GM19240 (cell line): ENCODE measurements at regions not wholly inside any gene's neighbourhood (a gene's known extent, or its start where the extent isn't known, plus 50 kb on each side); places are given as distances from the start of the nearest gene placed in this dataset.

Source experiments
- DNase-seq: peaks from one replicate; pipeline ENCODE4 v3.0.0; 2011; ENCODE audit warnings: low spot score; ENCODE audit not compliant: insufficient read length

- no peak for DNase-seq
Observed at GRCh38 chr4:117428536-117428935, 343.2 kb upstream of the TRAM1L1 start.

- no peak for DNase-seq
Observed at GRCh38 chr4:117429061-117429460, 343.7 kb upstream of the TRAM1L1 start.

- no peak for DNase-seq
Observed at GRCh38 chr4:117429506-117429905, 344.1 kb upstream of the TRAM1L1 start.

- no peak for DNase-seq
Observed at GRCh38 chr4:117434424-117434823, 349.0 kb upstream of the TRAM1L1 start.

- DNase-seq: no peak
Observed at GRCh38 chr4:117447925-117448324, 362.5 kb upstream of the TRAM1L1 start.

- no peak for DNase-seq
Observed at GRCh38 chr4:117455088-117455487, 369.7 kb upstream of the TRAM1L1 start.

- DNase-seq: no peak
Observed at GRCh38 chr4:117466388-117466787, 381.0 kb upstream of the TRAM1L1 start.

GRCh38 chr4:117467404-117467803, 382.0 kb upstream of the TRAM1L1 start:
- no peak for DNase-seq

GRCh38 chr4:117474987-117475386, 389.6 kb upstream of the TRAM1L1 start:
- no peak for DNase-seq

- no peak for DNase-seq
Observed at GRCh38 chr4:117477925-117478324, 392.5 kb upstream of the TRAM1L1 start.

GRCh38 chr4:117478702-117479101, 393.3 kb upstream of the TRAM1L1 start:
- DNase-seq: no peak

- no peak for DNase-seq
Observed at GRCh38 chr4:117479673-117480072, 394.3 kb upstream of the TRAM1L1 start.

- no peak for DNase-seq
Observed at GRCh38 chr4:117481742-117482141, 396.4 kb upstream of the TRAM1L1 start.

GRCh38 chr4:117488692-117489091, 403.3 kb upstream of the TRAM1L1 start:
- no peak for DNase-seq

GRCh38 chr4:117489107-117489506, 403.7 kb upstream of the TRAM1L1 start:
- DNase-seq: no peak

- DNase-seq: no peak
Observed at GRCh38 chr4:117491516-117491915, 406.1 kb upstream of the TRAM1L1 start.

GRCh38 chr4:117495802-117496201, 410.4 kb upstream of the TRAM1L1 start:
- DNase-seq: no peak

GRCh38 chr4:117512414-117512813, 427.0 kb upstream of the TRAM1L1 start:
- DNase-seq: no peak

- DNase-seq: no peak
Observed at GRCh38 chr4:117514391-117515175, 429.2 kb upstream of the TRAM1L1 start.

GRCh38 chr4:117515921-117516320, 430.5 kb upstream of the TRAM1L1 start:
- no peak for DNase-seq

- DNase-seq: no peak
Observed at GRCh38 chr4:117527601-117528000, 442.2 kb upstream of the TRAM1L1 start.

- DNase-seq: no peak
Observed at GRCh38 chr4:117529401-117529800, 444.0 kb upstream of the TRAM1L1 start.

GRCh38 chr4:117533501-117533900, 448.1 kb upstream of the TRAM1L1 start:
- no peak for DNase-seq

- no peak for DNase-seq
Observed at GRCh38 chr4:117545039-117545438, 459.7 kb upstream of the TRAM1L1 start.
